ENCODE measurements at regions not wholly inside any gene's neighbourhood (a gene's known extent, or its start where the extent isn't known, plus 50 kb on each side); places are given as distances from the start of the nearest gene placed in this dataset.
A peak's percentile ranks its signal among the peaks of the same experiment; 100 is the strongest.

GRCh38 chr1:186578325-186579016, 101.8 kb downstream of the PTGS2 start:
- Histone ChIP-seq H3K9ac (ENCODE audit: low read length) (no peak overlapping the region), H3F3A (ENCODE audit: insufficient read depth, low read length) (no peaks in the 10 kb centered on the region), H3K9me3 (replicated peaks; ENCODE audit: insufficient read depth, low read length) (no peaks in the 10 kb centered on the region), H4K20me1 (ENCODE audit: insufficient read depth, low read length) (no peaks in the 10 kb centered on the region), H3K79me2 (ENCODE audit: low read length) (no peaks in the 10 kb centered on the region), H3K9me2 (replicated peaks; ENCODE audit: insufficient read depth, low read length) (no peaks in the 10 kb centered on the region), H3K4me3 (ENCODE audit: low read length) (no peak overlapping the region), H3K27ac (ENCODE audit: low read length) (no peak overlapping the region), H3K4me2 (ENCODE audit: low read depth, low read length) (no peak overlapping the region), H3K27me3 (replicated peaks; ENCODE audit: insufficient read depth, low read length) (no peaks in the 10 kb centered on the region), H3K4me1 (ENCODE audit: low read length) (0 out of 2 replicates have a peak, but pooled peaks cover 11% of the 10 kb centered on the region), H2AFZ (ENCODE audit: low read length) (no peak overlapping the region), H3K36me3 (replicated peaks; ENCODE audit: insufficient read depth, low read length) (no peaks in the 10 kb centered on the region)
- peak; percentile 10 for DNase-seq
- TF ChIP-seq EZH2 (optimal IDR thresholded peaks at IDR 0.05; ENCODE audit: low read depth, low read length) (no peak), EZH2phosphoT487 (IDR thresholded peaks at IDR 0.05; ENCODE audit: low read length) (no peak), CTCF (IDR thresholded peaks at IDR 0.05; ENCODE audit: low read length) (no peak)

- H3K27ac ChIP-seq (ENCODE audit: low read length), result no peak overlapping the region
- no peak overlapping the region for H3K9ac ChIP-seq (ENCODE audit: low read length)
- H3K4me2 ChIP-seq (ENCODE audit: low read depth, low read length), result no peak overlapping the region
- no peak overlapping the region for H3K4me3 ChIP-seq (ENCODE audit: low read length)
- H3K79me2 ChIP-seq (ENCODE audit: low read length), result no peaks in the 10 kb centered on the region
- no peaks in the 10 kb centered on the region for H4K20me1 ChIP-seq (ENCODE audit: insufficient read depth, low read length)
- no peak overlapping the region for H2AFZ ChIP-seq (ENCODE audit: low read length)
- no peaks in the 10 kb centered on the region for H3K9me2 ChIP-seq (replicated peaks; ENCODE audit: insufficient read depth, low read length)
- no peaks in the 10 kb centered on the region for H3K9me3 ChIP-seq (replicated peaks; ENCODE audit: insufficient read depth, low read length)
- 0 out of 2 replicates have a peak, but pooled peaks cover 11% of the 10 kb centered on the region for H3K4me1 ChIP-seq (ENCODE audit: low read length)
- no peaks in the 10 kb centered on the region for H3K36me3 ChIP-seq (replicated peaks; ENCODE audit: insufficient read depth, low read length)
- no peak for DNase-seq
- H3K27me3 ChIP-seq (replicated peaks; ENCODE audit: insufficient read depth, low read length), result no peaks in the 10 kb centered on the region
- TF ChIP-seq EZH2 (optimal IDR thresholded peaks at IDR 0.05; ENCODE audit: low read depth, low read length) (no peak), CTCF (IDR thresholded peaks at IDR 0.05; ENCODE audit: low read length) (no peak), EZH2phosphoT487 (IDR thresholded peaks at IDR 0.05; ENCODE audit: low read length) (no peak)
- no peaks in the 10 kb centered on the region for H3F3A ChIP-seq (ENCODE audit: insufficient read depth, low read length)
Observed at GRCh38 chr1:186577633-186578032, 102.6 kb downstream of the PTGS2 start.

- Histone ChIP-seq H3K36me3 (replicated peaks; ENCODE audit: insufficient read depth, low read length) (no peaks in the 10 kb centered on the region), H4K20me1 (ENCODE audit: insufficient read depth, low read length) (no peaks in the 10 kb centered on the region), H3K4me3 (ENCODE audit: low read length) (no peak overlapping the region), H3K9ac (ENCODE audit: low read length) (no peak overlapping the region), H3K4me2 (ENCODE audit: low read depth, low read length) (no peak overlapping the region), H3K9me3 (replicated peaks; ENCODE audit: insufficient read depth, low read length) (no peaks in the 10 kb centered on the region), H3K79me2 (ENCODE audit: low read length) (no peaks in the 10 kb centered on the region), H3F3A (ENCODE audit: insufficient read depth, low read length) (no peaks in the 10 kb centered on the region), H3K4me1 (ENCODE audit: low read length) (0 out of 2 replicates have a peak, but pooled peaks cover 11% of the 10 kb centered on the region), H3K27me3 (replicated peaks; ENCODE audit: insufficient read depth, low read length) (no peaks in the 10 kb centered on the region), H2AFZ (ENCODE audit: low read length) (no peak overlapping the region), H3K9me2 (replicated peaks; ENCODE audit: insufficient read depth, low read length) (no peaks in the 10 kb centered on the region), H3K27ac (ENCODE audit: low read length) (no peak overlapping the region)
- no peak for DNase-seq
- TF ChIP-seq CTCF (IDR thresholded peaks at IDR 0.05; ENCODE audit: low read length) (no peak), EZH2phosphoT487 (IDR thresholded peaks at IDR 0.05; ENCODE audit: low read length) (no peak), EZH2 (optimal IDR thresholded peaks at IDR 0.05; ENCODE audit: low read depth, low read length) (no peak)
Observed at GRCh38 chr1:186577216-186577615, 103.0 kb downstream of the PTGS2 start.

Measured in MM.1S (cell line).